CD14-positive monocyte (primary cell): ENCODE measurements at regions not wholly inside any gene's neighbourhood (a gene's known extent, or its start where the extent isn't known, plus 50 kb on each side); places are given as distances from the start of the nearest gene placed in this dataset.

Experiments
- DNase-seq, 3 donors: peaks; one replicate each; pipeline ENCODE4 v3.0.0-alpha.2; 2011 to 2022
- H2AFZ ChIP-seq: 2 replicates; pipeline ENCODE4 v1.6.0; 2012; ENCODE audit warnings: mild to moderate bottlenecking, low read depth, low read length, inconsistent platforms; ENCODE audit not compliant: insufficient read depth, poor library complexity, severe bottlenecking
- H3K27ac ChIP-seq, 2 donors: 1 replicate in 1 of 2; 2 replicates in 1 of 2; pipeline ENCODE4 v1.5.1; 2012 to 2013; ENCODE audit warnings: low read length in 2 of 2, control low read depth in 1 of 2, inconsistent platforms in 1 of 2, low read depth in 1 of 2, mild to moderate bottlenecking in 1 of 2
- H3K27me3 ChIP-seq, 2 donors: one replicate each; pipeline versions ENCODE4 v1.6.0 to v1.6.1; 2011 to 2013; ENCODE audit warnings: low read length in 2 of 2; ENCODE audit not compliant: control insufficient read depth in 2 of 2, insufficient read depth in 2 of 2
- H3K36me3 ChIP-seq, 2 donors: replicated peaks in 1 of 2; 1 replicate in 1 of 2; 2 replicates in 1 of 2; pipeline versions ENCODE4 v1.5.1 to v1.6.1; 2012 to 2013; ENCODE audit warnings: low read length in 2 of 2, control low read depth in 1 of 2, inconsistent platforms in 1 of 2, mild to moderate bottlenecking in 1 of 2; ENCODE audit not compliant: insufficient read depth in 2 of 2, control insufficient read depth in 1 of 2
- H3K4me1 ChIP-seq, 2 donors: 1 replicate in 1 of 2; 2 replicates in 1 of 2; pipeline versions ENCODE4 v1.5.1 to v1.6.1; 2012 to 2013; ENCODE audit warnings: low read length in 2 of 2, control low read depth in 1 of 2, inconsistent platforms in 1 of 2, mild to moderate bottlenecking in 1 of 2, moderate library complexity in 1 of 2; ENCODE audit not compliant: insufficient read depth in 2 of 2, control insufficient read depth in 1 of 2
- H3K4me2 ChIP-seq: replicated peaks from 2 replicates; pipeline ENCODE3; 2012; ENCODE audit warnings: low read length, moderate library complexity, mild to moderate bottlenecking; ENCODE audit not compliant: poor library complexity, severe bottlenecking; ENCODE audit errors: extremely low read depth
- H3K4me3 ChIP-seq, 3 experiments: fragments of 200-600 bp in 1 of 3; sonication (generic) in 1 of 3; replicated peaks in 1 of 3; 1 replicate in 2 of 3; 2 replicates in 1 of 3; pipeline ENCODE4 v1.5.1; 2011 to 2013; ENCODE audit warnings: low read length in 3 of 3, mild to moderate bottlenecking in 3 of 3, control low read depth in 2 of 3, low read depth in 2 of 3, inconsistent platforms in 1 of 3, moderate library complexity in 1 of 3
- H3K79me2 ChIP-seq: 2 replicates; pipeline ENCODE4 v1.6.0; 2012; ENCODE audit warnings: mild to moderate bottlenecking, control low read depth, inconsistent platforms, low read length, moderate library complexity; ENCODE audit not compliant: insufficient read depth
- H3K9ac ChIP-seq: 2 replicates; pipeline ENCODE4 v1.6.0; 2017; ENCODE audit warnings: low read length, mild to moderate bottlenecking; ENCODE audit not compliant: insufficient read depth, poor library complexity, severe bottlenecking
- H3K9me3 ChIP-seq, 2 donors: replicated peaks in 1 of 2; 1 replicate in 1 of 2; 2 replicates in 1 of 2; pipeline versions ENCODE4 v1.5.1 to v1.6.1; 2012 to 2013; ENCODE audit warnings: low read length in 2 of 2, control low read depth in 1 of 2; ENCODE audit not compliant: control insufficient read depth in 1 of 2, insufficient read depth in 1 of 2
- H4K20me1 ChIP-seq: 2 replicates; pipeline ENCODE4 v1.6.0; 2012; ENCODE audit warnings: mild to moderate bottlenecking, low read length, control low read depth, moderate library complexity; ENCODE audit not compliant: insufficient read depth
- H3K27ac Mint-ChIP-seq, 7 donors: one replicate each; pipeline ENCODE4 v1.8.0; 2020; ENCODE audit warnings: mild to moderate bottlenecking in 7 of 7, mixed read lengths in 7 of 7, moderate library complexity in 6 of 7, inconsistent platforms in 2 of 7
- H3K27me3 Mint-ChIP-seq, 3 donors: one replicate each; pipeline ENCODE4 v1.8.0; 2021 to 2022; ENCODE audit warnings: low read depth in 3 of 3, mild to moderate bottlenecking in 3 of 3, mixed read lengths in 3 of 3, moderate library complexity in 3 of 3, inconsistent platforms in 1 of 3
- H3K36me3 Mint-ChIP-seq, 2 donors: one replicate each; pipeline ENCODE4 v1.8.0; 2020; ENCODE audit warnings: mixed read lengths in 2 of 2, inconsistent platforms in 1 of 2, mild to moderate bottlenecking in 1 of 2
- H3K4me1 Mint-ChIP-seq: one replicate; pipeline ENCODE4 v1.8.0; 2020; ENCODE audit warnings: mild to moderate bottlenecking, mixed read lengths
- H3K4me3 Mint-ChIP-seq, 2 donors: one replicate each; pipeline ENCODE4 v1.8.0; 2020; ENCODE audit warnings: mild to moderate bottlenecking in 2 of 2, mixed read lengths in 2 of 2, moderate library complexity in 1 of 2
- H3K9me3 Mint-ChIP-seq, 7 donors: one replicate each; pipeline ENCODE4 v1.8.0; 2020 to 2022; ENCODE audit warnings: mixed read lengths in 7 of 7, mild to moderate bottlenecking in 6 of 7, moderate library complexity in 6 of 7, inconsistent platforms in 2 of 7
- CTCF ChIP-seq: fragments of 200-600 bp; IDR thresholded peaks from one replicate; pipeline ENCODE4 v1.8.0; 2022; ENCODE audit warnings: antibody characterized with exemption, mild to moderate bottlenecking
- WGBS: methylation state at CpG from one replicate; pipeline ENCODE4 v1.1.5; 2013; ENCODE audit warnings: missing lambda C conversion rate; ENCODE audit not compliant: insufficient coverage; 5-methylcytosine and 5-hydroxymethylcytosine counted together
- intact Hi-C, 2 donors: fragments of 100-400 bp; cut with micrococcal nuclease; formaldehyde crosslinking; loops; one replicate each; pipeline versions ENCODE4 v1.15.0 to v1.15.1; 2023

GRCh38 chr5:28398185-28398584 lies 1359.8 kb upstream of the CDH9 start:
- no peaks in the 10 kb centered on the region for H3K36me3 ChIP-seq
- Mint-ChIP-seq H3K27ac (no peak overlapping the region), H3K27me3 (no peaks in the 10 kb centered on the region), H3K36me3 (no peaks in the 10 kb centered on the region), H3K4me1 (no peaks in the 10 kb centered on the region), H3K4me3 (no peak overlapping the region), H3K9me3 (peaks cover 0 to 10% (median 4%) of the 10 kb centered on the region in 7 donors)
- H2AFZ ChIP-seq = no peak overlapping the region
- H3K27ac ChIP-seq = no peak overlapping the region
- H3K4me3 ChIP-seq = no peak overlapping the region
- intact Hi-C loops = no loop called here
- no peaks in the 10 kb centered on the region for H3K79me2 ChIP-seq
- no peaks in the 10 kb centered on the region for H4K20me1 ChIP-seq
- no peak overlapping the region for H3K4me2 ChIP-seq
- peaks cover 0 to 9% of the 10 kb centered on the region in 2 donors for H3K9me3 ChIP-seq
- WGBS = 60% methylated on average over 1 of the region's 3 CpGs
- no peaks in the 10 kb centered on the region for H3K4me1 ChIP-seq
- H3K9ac ChIP-seq = no peak overlapping the region
- DNase-seq = no peak
- no peak for TF ChIP-seq CTCF
- H3K27me3 ChIP-seq = no peaks in the 10 kb centered on the region

GRCh38 chr5:28397502-28397941 lies 1359.1 kb upstream of the CDH9 start:
- no peak for TF ChIP-seq CTCF

More at GRCh38 chr5:28397502-28397941, 1359.1 kb upstream of the CDH9 start:
- H3K4me1 Mint-ChIP-seq = no peaks in the 10 kb centered on the region
- no peak for DNase-seq
- no peaks in the 10 kb centered on the region for H3K27me3 Mint-ChIP-seq
- H3K79me2 ChIP-seq = no peaks in the 10 kb centered on the region
- no peaks in the 10 kb centered on the region for H4K20me1 ChIP-seq
- no peak overlapping the region for H3K4me2 ChIP-seq
- H3K27ac Mint-ChIP-seq = no peak overlapping the region
- peaks cover 0 to 9% of the 10 kb centered on the region in 2 donors for H3K9me3 ChIP-seq
- H3K4me1 ChIP-seq = no peaks in the 10 kb centered on the region
- peaks cover 0 to 5% (median 4%) of the 10 kb centered on the region in 7 donors for H3K9me3 Mint-ChIP-seq
- H3K4me3 Mint-ChIP-seq = no peak overlapping the region
- no peak overlapping the region for H3K9ac ChIP-seq
- H2AFZ ChIP-seq = no peak overlapping the region
- no peaks in the 10 kb centered on the region for H3K27me3 ChIP-seq
- no peak overlapping the region for H3K4me3 ChIP-seq
- no peak overlapping the region for H3K27ac ChIP-seq
- no peaks in the 10 kb centered on the region for H3K36me3 ChIP-seq
- whole genome bisulfite sequencing = 100% methylated on average over 4 of the region's 4 CpGs
- no peaks in the 10 kb centered on the region for H3K36me3 Mint-ChIP-seq
- intact Hi-C loops = no loop called here
